Stimulated activated CD4-positive, alpha-beta T cell treated with anti-CD3 and anti-CD28 coated beads, Interleukin-12 subunit alpha, Interleukin-12 subunit beta, amount 100 ng/mL, for 48 hours (primary cell): ENCODE measurements at regions not wholly inside any gene's neighbourhood (a gene's known extent, or its start where the extent isn't known, plus 50 kb on each side); places are given as distances from the start of the nearest gene placed in this dataset.
"Not testable (repeated sequence)": the region's sequence is repeated elsewhere in the genome, so short reads cannot be mapped to it uniquely, and the experiment has no call there.

Experiments used
- DNase-seq, 3 donors: peaks; one replicate each; pipeline ENCODE4 v3.0.0-alpha.2; 2020; ENCODE audit warnings: low read depth in 2 of 3, low spot score in 1 of 3

DNA sequence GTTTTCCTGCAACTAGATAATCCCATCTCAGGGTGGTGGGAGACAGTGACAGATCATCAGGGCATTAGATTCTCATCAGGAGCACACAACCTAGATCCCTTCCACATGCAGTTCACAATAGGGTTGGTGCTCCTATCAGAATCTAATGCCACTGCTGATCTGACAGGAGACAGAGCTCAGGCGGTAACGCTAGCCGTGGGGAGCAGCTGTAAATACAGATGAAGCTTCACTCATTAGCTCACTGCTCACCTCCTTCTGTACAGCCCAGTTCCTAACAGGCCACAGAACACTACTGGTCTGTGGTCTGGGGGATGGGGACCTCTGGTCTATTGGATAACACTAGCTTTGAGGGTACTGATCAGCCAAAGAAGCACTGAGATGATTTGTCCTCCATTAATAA is 66.6 kb upstream of the ZNF195 start:
- DNase-seq: not testable (repeated sequence)

- not testable (repeated sequence) for DNase-seq
Observed at GRCh38 chr11:3444420-3444744, 65.4 kb upstream of the ZNF195 start.

- not testable (repeated sequence) for DNase-seq
Observed at GRCh38 chr11:3443700-3444419, 64.9 kb upstream of the ZNF195 start.

DNA sequence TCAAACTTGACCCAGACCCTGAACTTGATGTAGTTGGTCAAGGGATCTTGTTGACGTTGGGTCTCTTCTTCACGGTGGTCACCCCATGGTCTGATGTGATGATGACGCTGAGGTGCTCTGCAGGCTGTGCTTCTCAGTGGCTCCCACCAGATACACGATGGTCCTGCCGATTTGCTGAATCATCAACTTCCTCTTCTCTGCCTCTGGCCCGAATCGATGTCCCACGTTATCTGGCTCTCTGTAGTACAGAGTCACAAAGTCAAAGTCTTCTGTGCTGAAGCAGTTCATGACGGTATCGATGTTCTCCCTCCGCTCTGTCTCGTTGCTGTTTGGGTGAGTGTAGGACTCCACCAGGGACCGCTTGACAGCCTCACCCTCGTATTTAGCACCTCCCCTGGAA is 58.5 kb upstream of the ZNF195 start:
- not testable (repeated sequence) for DNase-seq

GRCh38 chr11:3434976-3435375 is 56.0 kb upstream of the ZNF195 start:
- DNase-seq: no peak

DNA sequence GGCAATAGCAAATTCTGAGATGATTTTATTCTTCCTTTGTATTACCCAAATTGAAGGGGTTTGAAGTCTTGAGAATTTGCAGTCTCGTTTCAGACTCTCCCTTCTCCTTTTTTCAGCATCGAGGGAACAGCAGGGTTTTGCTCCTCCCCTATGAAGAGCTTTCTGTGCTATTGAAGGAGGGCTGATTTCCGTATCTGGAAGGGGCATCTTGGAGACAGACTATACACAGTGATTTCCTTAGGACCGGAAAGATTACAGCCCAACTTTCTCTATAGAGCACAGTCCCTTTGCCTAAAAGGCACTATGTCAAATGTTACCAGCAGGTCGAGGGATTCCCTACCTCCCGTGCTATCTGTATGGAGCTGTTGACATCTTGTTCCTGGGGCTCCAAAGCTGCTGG is 50.2 kb upstream of the ZNF195 start:
- DNase-seq: not testable (repeated sequence)
